HL-60 (cell line): ENCODE measurements at regions not wholly inside any gene's neighbourhood (a gene's known extent, or its start where the extent isn't known, plus 50 kb on each side); places are given as distances from the start of the nearest gene placed in this dataset.

ENCODE experiments used
- CTCF ChIP-seq: IDR thresholded peaks from one replicate; pipeline ENCODE4 v1.5.1; 2011; ENCODE audit warnings: low read length, control low read depth, inconsistent platforms; ENCODE audit not compliant: insufficient read depth
- POLR2AphosphoS5 ChIP-seq: IDR thresholded peaks from 2 replicates; pipeline ENCODE4 v1.6.1; 2012; ENCODE audit warnings: low read depth
- TF ChIP-seq, protein P1 (sequence below): IDR thresholded peaks from 2 replicates; pipeline ENCODE4 v1.6.1; 2012; ENCODE audit warnings: low read depth; ENCODE audit not compliant: insufficient replicate concordance

- no peak for TF ChIP-seq CTCF
- no peak for TF ChIP-seq POLR2AphosphoS5
- TF ChIP-seq, protein P1, sequence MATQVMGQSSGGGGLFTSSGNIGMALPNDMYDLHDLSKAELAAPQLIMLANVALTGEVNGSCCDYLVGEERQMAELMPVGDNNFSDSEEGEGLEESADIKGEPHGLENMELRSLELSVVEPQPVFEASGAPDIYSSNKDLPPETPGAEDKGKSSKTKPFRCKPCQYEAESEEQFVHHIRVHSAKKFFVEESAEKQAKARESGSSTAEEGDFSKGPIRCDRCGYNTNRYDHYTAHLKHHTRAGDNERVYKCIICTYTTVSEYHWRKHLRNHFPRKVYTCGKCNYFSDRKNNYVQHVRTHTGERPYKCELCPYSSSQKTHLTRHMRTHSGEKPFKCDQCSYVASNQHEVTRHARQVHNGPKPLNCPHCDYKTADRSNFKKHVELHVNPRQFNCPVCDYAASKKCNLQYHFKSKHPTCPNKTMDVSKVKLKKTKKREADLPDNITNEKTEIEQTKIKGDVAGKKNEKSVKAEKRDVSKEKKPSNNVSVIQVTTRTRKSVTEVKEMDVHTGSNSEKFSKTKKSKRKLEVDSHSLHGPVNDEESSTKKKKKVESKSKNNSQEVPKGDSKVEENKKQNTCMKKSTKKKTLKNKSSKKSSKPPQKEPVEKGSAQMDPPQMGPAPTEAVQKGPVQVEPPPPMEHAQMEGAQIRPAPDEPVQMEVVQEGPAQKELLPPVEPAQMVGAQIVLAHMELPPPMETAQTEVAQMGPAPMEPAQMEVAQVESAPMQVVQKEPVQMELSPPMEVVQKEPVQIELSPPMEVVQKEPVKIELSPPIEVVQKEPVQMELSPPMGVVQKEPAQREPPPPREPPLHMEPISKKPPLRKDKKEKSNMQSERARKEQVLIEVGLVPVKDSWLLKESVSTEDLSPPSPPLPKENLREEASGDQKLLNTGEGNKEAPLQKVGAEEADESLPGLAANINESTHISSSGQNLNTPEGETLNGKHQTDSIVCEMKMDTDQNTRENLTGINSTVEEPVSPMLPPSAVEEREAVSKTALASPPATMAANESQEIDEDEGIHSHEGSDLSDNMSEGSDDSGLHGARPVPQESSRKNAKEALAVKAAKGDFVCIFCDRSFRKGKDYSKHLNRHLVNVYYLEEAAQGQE = no peak
Measured at GRCh38 chr2:221282386-221282785, 289.7 kb downstream of the EPHA4 start.
